ENCODE measurements at regions not wholly inside any gene's neighbourhood (a gene's known extent, or its start where the extent isn't known, plus 50 kb on each side); places are given as distances from the start of the nearest gene placed in this dataset.

DNA sequence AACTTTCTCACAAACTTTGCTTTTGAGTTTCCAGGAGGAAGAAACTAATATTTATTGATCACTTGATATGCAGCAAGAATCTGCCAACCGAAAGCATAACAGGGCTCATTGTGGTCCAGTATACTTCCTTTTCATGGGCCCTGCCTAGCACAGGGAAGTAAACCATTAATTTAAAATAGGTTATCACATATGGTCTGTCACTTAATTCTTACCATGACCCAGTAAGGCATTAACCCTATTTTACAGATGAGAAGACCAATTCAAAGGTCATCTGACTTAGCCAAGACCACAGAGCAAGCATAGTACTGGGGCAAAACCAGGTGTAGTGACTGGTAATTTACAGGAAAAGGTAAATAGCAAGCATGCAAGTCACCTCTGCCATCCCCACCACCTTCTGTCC, 336.9 kb upstream of the DMAC1 start:
- Histone ChIP-seq H3K79me2 (ENCODE audit: control insufficient read depth, insufficient read depth, low read length) (no peaks in the 10 kb centered on the region), H2AFZ (ENCODE audit: low read depth, low read length) (no peak overlapping the region), H3K9me1 (replicated peaks; ENCODE audit: control insufficient read depth, extremely low read depth, insufficient read depth, low read length) (no peaks in the 10 kb centered on the region), H3K4me3 (replicated peaks in 1 of 3; ENCODE audit: insufficient read depth in 1 of 3, low read depth in 1 of 3, low read length in 3 of 3) (no peak overlapping the region), H3K4me1 (ENCODE audit: control insufficient read depth, extremely low read depth, insufficient read depth, low read length) (no peaks in the 10 kb centered on the region), H3K36me3 (ENCODE audit: control insufficient read depth in 2 of 2, extremely low read depth in 1 of 2, insufficient read depth in 2 of 2, low read length in 2 of 2) (no peaks in the 10 kb centered on the region), H3K9ac (replicated peaks; ENCODE audit: extremely low read depth, insufficient read depth, low read length) (no peak overlapping the region), H3K27ac (ENCODE audit: insufficient read depth, low read depth, low read length) (no peak overlapping the region), H4K20me1 (replicated peaks; ENCODE audit: control insufficient read depth, extremely low read depth, insufficient read depth, low read length) (no peaks in the 10 kb centered on the region), H3K4me2 (ENCODE audit: insufficient read depth, low read length) (no peak overlapping the region), H3K27me3 (ENCODE audit: control insufficient read depth in 2 of 2, insufficient read depth in 2 of 2, low read length in 2 of 2) (no peaks in the 10 kb centered on the region), H3K9me3 (replicated peaks; ENCODE audit: control insufficient read depth, insufficient read depth, low read length) (no peaks in the 10 kb centered on the region)
- no TSS peak for BruUV-seq (replicated peaks)
- intact Hi-C loops (cut with micrococcal nuclease) (no loop called here), dilution Hi-C loops (cut with MboI; ENCODE audit: extremely low pct_ligation_motif_present, low sequenced_read_pairs) (no loop called here)
- TF ChIP-seq POLR2AphosphoS5 (IDR thresholded peaks at IDR 0.05; ENCODE audit: insufficient read depth, low read depth, low read length) (no peak), FOS (IDR thresholded peaks at IDR 0.05; ENCODE audit: borderline replicate concordance, insufficient read depth, low read length) (no peak), JUN (IDR thresholded peaks at IDR 0.05; ENCODE audit: borderline replicate concordance, insufficient read depth, insufficient read length, low read depth) (no peak), GATA2 (IDR thresholded peaks at IDR 0.05; ENCODE audit: insufficient read depth, insufficient read length, low read depth, low read length) (no peak), EZH2 (IDR thresholded peaks at IDR 0.05; ENCODE audit: borderline replicate concordance, low read depth, low read length, severe bottlenecking) (no peak), POLR2A (IDR thresholded peaks at IDR 0.05; ENCODE audit: low read depth, low read length) (no peak), MYC (IDR thresholded peaks at IDR 0.05; ENCODE audit: low read depth, low read length) (no peak)
- TF ChIP-seq, protein P1, sequence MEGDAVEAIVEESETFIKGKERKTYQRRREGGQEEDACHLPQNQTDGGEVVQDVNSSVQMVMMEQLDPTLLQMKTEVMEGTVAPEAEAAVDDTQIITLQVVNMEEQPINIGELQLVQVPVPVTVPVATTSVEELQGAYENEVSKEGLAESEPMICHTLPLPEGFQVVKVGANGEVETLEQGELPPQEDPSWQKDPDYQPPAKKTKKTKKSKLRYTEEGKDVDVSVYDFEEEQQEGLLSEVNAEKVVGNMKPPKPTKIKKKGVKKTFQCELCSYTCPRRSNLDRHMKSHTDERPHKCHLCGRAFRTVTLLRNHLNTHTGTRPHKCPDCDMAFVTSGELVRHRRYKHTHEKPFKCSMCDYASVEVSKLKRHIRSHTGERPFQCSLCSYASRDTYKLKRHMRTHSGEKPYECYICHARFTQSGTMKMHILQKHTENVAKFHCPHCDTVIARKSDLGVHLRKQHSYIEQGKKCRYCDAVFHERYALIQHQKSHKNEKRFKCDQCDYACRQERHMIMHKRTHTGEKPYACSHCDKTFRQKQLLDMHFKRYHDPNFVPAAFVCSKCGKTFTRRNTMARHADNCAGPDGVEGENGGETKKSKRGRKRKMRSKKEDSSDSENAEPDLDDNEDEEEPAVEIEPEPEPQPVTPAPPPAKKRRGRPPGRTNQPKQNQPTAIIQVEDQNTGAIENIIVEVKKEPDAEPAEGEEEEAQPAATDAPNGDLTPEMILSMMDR (IDR thresholded peaks at IDR 0.05; ENCODE audit: extremely low read depth in 1 of 2, insufficient read depth in 1 of 2, low read depth in 1 of 2, low read length in 2 of 2): no peak
- TF ChIP-seq, protein P2, sequence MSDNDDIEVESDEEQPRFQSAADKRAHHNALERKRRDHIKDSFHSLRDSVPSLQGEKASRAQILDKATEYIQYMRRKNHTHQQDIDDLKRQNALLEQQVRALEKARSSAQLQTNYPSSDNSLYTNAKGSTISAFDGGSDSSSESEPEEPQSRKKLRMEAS (IDR thresholded peaks at IDR 0.05; ENCODE audit: insufficient read depth, insufficient read length): no peak
- ChIA-PET POLR2A (no interaction called here), CTCF (no interaction called here)
- FAIRE-seq: no peak
- DNase-seq (ENCODE audit: low read depth, low spot score): no peak

Measured in endothelial cell of umbilical vein (primary cell).